SK-N-SH (cell line): ENCODE measurements at regions not wholly inside any gene's neighbourhood (a gene's known extent, or its start where the extent isn't known, plus 50 kb on each side); places are given as distances from the start of the nearest gene placed in this dataset.
A peak's percentile ranks its signal among the peaks of the same experiment; 100 is the strongest.

Experiments used
- CTCF ChIA-PET: fragments of 300-600, 350-600 bp; formaldehyde crosslinking; extraction: SDS; loops from one replicate; lab custom pipeline; 2021; lab: Yijun Ruan, JAX
- POLR2A ChIA-PET: fragments of 350-600 bp; sonication (Branson Sonifier 250); formaldehyde crosslinking; extraction: SDS; loops from one replicate; lab custom pipeline; 2020; ENCODE audit warnings: antibody characterized with exemption, inconsistent platforms; lab: Yijun Ruan, JAX
- DNase-seq: peaks from one replicate; pipeline ENCODE4 v3.0.0; 2012
- H2AFZ ChIP-seq: fragments of 200-600 bp; sonication (generic); 2 replicates; pipeline ENCODE4 v1.8.1; 2016; ENCODE audit warnings: antibody characterized with exemption, mild to moderate bottlenecking, low read depth
- H3F3A ChIP-seq: fragments of 200-600 bp; sonication (generic); replicated peaks from 2 replicates; pipeline ENCODE3; 2016; ENCODE audit warnings: antibody characterized with exemption, mild to moderate bottlenecking; ENCODE audit not compliant: insufficient read depth
- H3K27ac ChIP-seq, 2 experiments: fragments of 200-500 bp in 1 of 2; fragments of 200-600 bp in 1 of 2; sonication (Bioruptor generic) in 1 of 2; sonication (generic), shearing (Covaris generic) in 1 of 2; 2 replicates each; pipeline versions ENCODE4 v1.5.1 to v1.6.1; 2014 to 2016; ENCODE audit warnings: low read depth in 2 of 2, inconsistent platforms in 1 of 2, low read length in 1 of 2, mild to moderate bottlenecking in 1 of 2, mixed read lengths in 1 of 2
- H3K27me3 ChIP-seq: fragments of 200-600 bp; sonication (generic), shearing (Covaris generic); 2 replicates; pipeline ENCODE4 v1.6.1; 2016; ENCODE audit warnings: mixed run types; ENCODE audit not compliant: insufficient read depth
- H3K36me3 ChIP-seq, 2 experiments: fragments of 200-500 bp in 1 of 2; fragments of 200-600 bp in 1 of 2; sonication (Bioruptor generic) in 1 of 2; sonication (generic) in 1 of 2; replicated peaks in 1 of 2; 2 replicates each; pipeline versions ENCODE3 to v1.5.1; 2014 to 2016; ENCODE audit warnings: low read length in 1 of 2, mild to moderate bottlenecking in 1 of 2; ENCODE audit not compliant: insufficient read depth in 2 of 2, control insufficient read depth in 1 of 2
- H3K4me1 ChIP-seq, 2 experiments: fragments of 200-500 bp in 1 of 2; fragments of 200-600 bp in 1 of 2; sonication (Bioruptor generic) in 1 of 2; sonication (generic), shearing (Covaris generic) in 1 of 2; 2 replicates each; pipeline versions ENCODE4 v1.5.1 to v1.6.1; 2014 to 2016; ENCODE audit warnings: low read depth in 1 of 2, low read length in 1 of 2, mixed run types in 1 of 2; ENCODE audit not compliant: insufficient read depth in 2 of 2, control insufficient read depth in 1 of 2
- H3K4me2 ChIP-seq: fragments of 200-600 bp; sonication (generic), shearing (Covaris generic); 2 replicates; pipeline ENCODE4 v1.6.1; 2017; ENCODE audit warnings: mixed run types
- H3K4me3 ChIP-seq, 2 experiments: fragments of 200-500 bp in 1 of 2; fragments of 200-600 bp in 1 of 2; sonication (Bioruptor generic) in 1 of 2; sonication (generic), shearing (Covaris generic) in 1 of 2; 2 replicates each; pipeline versions ENCODE4 v1.5.1 to v1.8.1; 2014 to 2016; ENCODE audit warnings: low read depth in 2 of 2, inconsistent platforms in 1 of 2, low read length in 1 of 2, mild to moderate bottlenecking in 1 of 2, mixed read lengths in 1 of 2, moderate library complexity in 1 of 2
- H3K79me2 ChIP-seq: fragments of 200-600 bp; sonication (generic); 2 replicates; pipeline ENCODE4 v1.8.1; 2017; ENCODE audit warnings: mild to moderate bottlenecking; ENCODE audit not compliant: insufficient read depth
- H3K9ac ChIP-seq: fragments of 200-600 bp; sonication (generic); 2 replicates; pipeline ENCODE4 v1.6.1; 2017; ENCODE audit warnings: mixed run types
- H3K9me2 ChIP-seq: fragments of 200-600 bp; sonication (generic); 2 replicates; pipeline ENCODE4 v1.6.1; 2017; ENCODE audit warnings: mixed run types
- H3K9me3 ChIP-seq: fragments of 200-600 bp; sonication (generic); 2 replicates; pipeline ENCODE4 v1.6.1; 2017; ENCODE audit warnings: mixed run types, mild to moderate bottlenecking, moderate library complexity
- H4K20me1 ChIP-seq: fragments of 200-600 bp; sonication (generic); 2 replicates; pipeline ENCODE4 v1.6.1; 2017; ENCODE audit warnings: mild to moderate bottlenecking, mixed run types; ENCODE audit not compliant: insufficient read depth
- CHD2 ChIP-seq: fragments of 150-350 bp; IDR thresholded peaks from 2 replicates; pipeline ENCODE4 v1.6.1; 2018; ENCODE audit warnings: low read length; ENCODE audit not compliant: partially characterized antibody
- CTCF ChIP-seq: fragments of 200-600 bp; sonication (generic); IDR thresholded peaks from 2 replicates; pipeline ENCODE4 v1.6.1; 2017; ENCODE audit warnings: antibody characterized with exemption, mild to moderate bottlenecking, moderate library complexity
- ELF1 ChIP-seq: IDR thresholded peaks from 2 replicates; pipeline ENCODE4 v1.4.0; 2012
- FOXJ3 ChIP-seq: sonication (generic); formaldehyde crosslinking; IDR thresholded peaks from 2 replicates; pipeline ENCODE4 v1.5.1; 2020; ENCODE audit warnings: mild to moderate bottlenecking, missing genetic modification reagents
- FOXM1 ChIP-seq: IDR thresholded peaks from 2 replicates; pipeline ENCODE4 v1.4.0; 2012; ENCODE audit warnings: low read depth, mild to moderate bottlenecking
- GATA2 ChIP-seq: sonication (generic); formaldehyde crosslinking; IDR thresholded peaks from 2 replicates; pipeline ENCODE4 v1.5.0; 2020; ENCODE audit warnings: mild to moderate bottlenecking, missing genetic modification reagents
- JUND ChIP-seq: IDR thresholded peaks from 2 replicates; pipeline ENCODE4 v1.4.0; 2012
- MAX ChIP-seq: IDR thresholded peaks from 2 replicates; pipeline ENCODE4 v1.4.0; 2012; ENCODE audit warnings: low read depth
- MEF2A ChIP-seq: IDR thresholded peaks from 2 replicates; pipeline ENCODE4 v1.4.0; 2012; ENCODE audit warnings: low read depth, borderline replicate concordance
- POLR2AphosphoS5 ChIP-seq: IDR thresholded peaks from 2 replicates; pipeline ENCODE4 v1.6.1; 2012; ENCODE audit warnings: low read depth, low read length
- REST ChIP-seq: IDR thresholded peaks from 2 replicates; pipeline ENCODE4 v1.6.1; 2012; ENCODE audit warnings: mild to moderate bottlenecking, low read depth, low read length, moderate library complexity
- RXRA ChIP-seq: IDR thresholded peaks from 2 replicates; pipeline ENCODE4 v1.4.0; 2012; ENCODE audit warnings: low read depth, mild to moderate bottlenecking, borderline replicate concordance
- SIN3A ChIP-seq: IDR thresholded peaks from 2 replicates; pipeline ENCODE4 v1.6.1; 2012; ENCODE audit warnings: low read depth, mild to moderate bottlenecking, low read length, moderate library complexity, borderline replicate concordance
- TCF12 ChIP-seq: IDR thresholded peaks from 2 replicates; pipeline ENCODE4 v1.4.0; 2012
- WGBS: methylation state at CpG from one replicate; pipeline ENCODE4 v1.1.6; 2017; ENCODE audit warnings: low lambda C conversion rate; 5-methylcytosine and 5-hydroxymethylcytosine counted together

GRCh38 chr3:171516765-171517164 is 56.6 kb upstream of the TNIK start:
- Histone ChIP-seq H3K4me2 (no peak overlapping the region), H3K27ac (no peak overlapping the region), H2AFZ (no peak overlapping the region), H4K20me1 (no peaks in the 10 kb centered on the region), H3K4me1 (no peaks in the 10 kb centered on the region), H3K9me3 (no peaks in the 10 kb centered on the region), H3K4me3 (no peak overlapping the region), H3F3A (no peaks in the 10 kb centered on the region), H3K27me3 (no peaks in the 10 kb centered on the region), H3K79me2 (no peaks in the 10 kb centered on the region), H3K9ac (no peak overlapping the region), H3K36me3 (no peaks in the 10 kb centered on the region), H3K9me2 (no peaks in the 10 kb centered on the region)
- 70% methylated on average over 2 of the region's 2 CpGs for WGBS
- ChIA-PET POLR2A (no interaction called here), CTCF (interaction anchor here (0.9 kb wide), 1 partner anchor 10 kb away, joined by 3 read pairs; no protein-coding TSS in a partner anchor)
- TF ChIP-seq MEF2A (no peak), RXRA (no peak), GATA2 (CRISPR knock-in tag) (no peak), JUND (no peak), ELF1 (no peak), POLR2AphosphoS5 (no peak), FOXM1 (no peak), TCF12 (no peak), REST (no peak)
- no peak for DNase-seq

GRCh38 chr3:171514466-171514865 is 54.3 kb upstream of the TNIK start:
- no peaks in the 10 kb centered on the region for H3K9me3 ChIP-seq
- no peaks in the 10 kb centered on the region for H3K27me3 ChIP-seq
- no peak overlapping the region for H3K4me2 ChIP-seq
- H3K4me3 ChIP-seq: no peak overlapping the region
- H3K36me3 ChIP-seq: no peaks in the 10 kb centered on the region
- H3K4me1 ChIP-seq: no peaks in the 10 kb centered on the region
- ChIA-PET POLR2A (no interaction called here), CTCF (no interaction called here)
- no peak for TF ChIP-seq REST
- no peak for TF ChIP-seq ELF1
- TF ChIP-seq CTCF: peak; percentile 43
- TF ChIP-seq MAX: no peak
- no peak for TF ChIP-seq FOXJ3 (CRISPR knock-in tag)
- TF ChIP-seq CHD2: no peak
- TF ChIP-seq SIN3A: no peak
- H3K27ac ChIP-seq: no peak overlapping the region
- H4K20me1 ChIP-seq: no peaks in the 10 kb centered on the region
- 52% methylated on average over 2 of the region's 2 CpGs for WGBS
- no peaks in the 10 kb centered on the region for H3F3A ChIP-seq
- DNase-seq: no peak
- H3K9me2 ChIP-seq: no peaks in the 10 kb centered on the region
- H3K79me2 ChIP-seq: no peaks in the 10 kb centered on the region
- H2AFZ ChIP-seq: no peak overlapping the region
- no peak overlapping the region for H3K9ac ChIP-seq
